Endothelial cell (in vitro differentiated cells): ENCODE measurements at regions not wholly inside any gene's neighbourhood (a gene's known extent, or its start where the extent isn't known, plus 50 kb on each side); places are given as distances from the start of the nearest gene placed in this dataset.
"Not testable (repeated sequence)": the region's sequence is repeated elsewhere in the genome, so short reads cannot be mapped to it uniquely, and the experiment has no call there.

Experiments used
- DNase-seq: peaks from one replicate; pipeline ENCODE4 v3.0.0; 2021; ENCODE audit warnings: low spot score
- H3K27ac Mint-ChIP-seq: one replicate; pipeline ENCODE4 v1.8.0; 2021; ENCODE audit warnings: mixed read lengths, inconsistent platforms; ENCODE audit not compliant: unreplicated experiment
- H3K27me3 Mint-ChIP-seq: one replicate; pipeline ENCODE4 v1.8.0; 2021; ENCODE audit warnings: mild to moderate bottlenecking, moderate library complexity, mixed read lengths, inconsistent platforms; ENCODE audit not compliant: unreplicated experiment
- H3K36me3 Mint-ChIP-seq: one replicate; pipeline ENCODE4 v1.8.0; 2021; ENCODE audit warnings: mild to moderate bottlenecking, low read depth, mixed read lengths, inconsistent platforms; ENCODE audit not compliant: unreplicated experiment
- H3K4me1 Mint-ChIP-seq: one replicate; pipeline ENCODE4 v1.8.0; 2021; ENCODE audit warnings: mild to moderate bottlenecking, mixed read lengths, inconsistent platforms; ENCODE audit not compliant: unreplicated experiment
- H3K4me3 Mint-ChIP-seq: one replicate; pipeline ENCODE4 v1.8.0; 2021; ENCODE audit warnings: mild to moderate bottlenecking, mixed read lengths, inconsistent platforms; ENCODE audit not compliant: unreplicated experiment
- H3K9me3 Mint-ChIP-seq: one replicate; pipeline ENCODE4 v1.8.0; 2021; ENCODE audit warnings: mixed read lengths, inconsistent platforms; ENCODE audit not compliant: unreplicated experiment
- CTCF ChIP-seq: fragments of 200-600 bp; sonication (generic); IDR thresholded peaks from one replicate; pipeline ENCODE4 v1.5.0; 2021; ENCODE audit warnings: antibody characterized with exemption; ENCODE audit not compliant: unreplicated experiment

- no peak for DNase-seq
- no peak for TF ChIP-seq CTCF
- H3K27me3 Mint-ChIP-seq: peaks cover 11% of the 10 kb centered on the region
- no peaks in the 10 kb centered on the region for H3K9me3 Mint-ChIP-seq
- H3K36me3 Mint-ChIP-seq: no peaks in the 10 kb centered on the region
- no peak overlapping the region for H3K27ac Mint-ChIP-seq
- H3K4me1 Mint-ChIP-seq: peaks cover 7% of the 10 kb centered on the region
- H3K4me3 Mint-ChIP-seq: no peak overlapping the region
These were observed 54.7 kb upstream of the EIF5 start for GRCh38 chr14:103279142-103280025.

- H3K4me1 Mint-ChIP-seq: peaks cover 7% of the 10 kb centered on the region
- no peak for TF ChIP-seq CTCF
- no peaks in the 10 kb centered on the region for H3K9me3 Mint-ChIP-seq
- peaks cover 11% of the 10 kb centered on the region for H3K27me3 Mint-ChIP-seq
- no peak for DNase-seq
- H3K27ac Mint-ChIP-seq: no peak overlapping the region
- H3K36me3 Mint-ChIP-seq: no peaks in the 10 kb centered on the region
- no peak overlapping the region for H3K4me3 Mint-ChIP-seq
These were observed 53.6 kb upstream of the EIF5 start for GRCh38 chr14:103280278-103280928.

- peak; percentile 56 for DNase-seq
- H3K27me3 Mint-ChIP-seq: peaks cover 11% of the 10 kb centered on the region
- no peaks in the 10 kb centered on the region for H3K9me3 Mint-ChIP-seq
- H3K4me1 Mint-ChIP-seq: peaks cover 7% of the 10 kb centered on the region
- TF ChIP-seq CTCF: no peak
- H3K27ac Mint-ChIP-seq: no peak overlapping the region
- no peak overlapping the region for H3K4me3 Mint-ChIP-seq
- H3K36me3 Mint-ChIP-seq: no peaks in the 10 kb centered on the region
These were observed 52.4 kb upstream of the EIF5 start for GRCh38 chr14:103281496-103282231.

- DNase-seq, H3K9me3 Mint-ChIP-seq, H3K36me3 Mint-ChIP-seq, H3K27ac Mint-ChIP-seq, H3K4me1 Mint-ChIP-seq, H3K4me3 Mint-ChIP-seq: not testable (repeated sequence)
- peaks cover 11% of the 10 kb centered on the region for H3K27me3 Mint-ChIP-seq
These were observed 51.7 kb upstream of the EIF5 start for GRCh38 chr14:103282309-103282708.

GRCh38 chr14:103282932-103283331 is 51.1 kb upstream of the EIF5 start:
- no peak overlapping the region for H3K27ac Mint-ChIP-seq
- H3K27me3 Mint-ChIP-seq: peaks cover 10% of the 10 kb centered on the region
- H3K4me3 Mint-ChIP-seq: no peak overlapping the region
- H3K9me3 Mint-ChIP-seq: no peaks in the 10 kb centered on the region
- peaks cover 7% of the 10 kb centered on the region for H3K4me1 Mint-ChIP-seq
- no peaks in the 10 kb centered on the region for H3K36me3 Mint-ChIP-seq
- DNase-seq: no peak
- no peak for TF ChIP-seq CTCF
